ENCODE measurements at regions not wholly inside any gene's neighbourhood (a gene's known extent, or its start where the extent isn't known, plus 50 kb on each side); places are given as distances from the start of the nearest gene placed in this dataset.
A peak's percentile ranks its signal among the peaks of the same experiment; 100 is the strongest.

GRCh38 chr11:19661827-19662226 is 50.8 kb upstream of the NAV2 start:
- DNase-seq, result no peak

- DNase-seq, result no peak
Observed at GRCh38 chr11:19660076-19660475, 52.6 kb upstream of the NAV2 start.

DNA sequence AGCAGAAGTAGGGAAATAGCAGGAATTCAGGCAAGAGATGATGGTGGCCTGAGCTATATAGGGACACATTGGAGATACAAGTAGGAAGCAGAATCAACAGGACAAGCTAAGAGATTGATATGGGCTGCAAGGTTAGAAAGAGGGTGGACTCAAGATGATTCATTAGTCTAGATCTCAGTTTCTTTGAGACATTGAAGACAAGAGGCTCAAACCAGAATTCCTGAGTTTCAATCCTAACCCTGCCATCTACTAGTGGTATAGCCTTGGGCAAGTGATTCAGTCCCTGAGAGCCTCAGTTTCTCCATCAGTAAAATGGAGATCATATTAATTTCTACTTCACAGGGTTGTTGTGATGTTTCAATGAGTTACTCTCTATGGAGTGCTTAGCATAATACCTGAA is 53.1 kb upstream of the NAV2 start:
- DNase-seq, result no peak

DNA sequence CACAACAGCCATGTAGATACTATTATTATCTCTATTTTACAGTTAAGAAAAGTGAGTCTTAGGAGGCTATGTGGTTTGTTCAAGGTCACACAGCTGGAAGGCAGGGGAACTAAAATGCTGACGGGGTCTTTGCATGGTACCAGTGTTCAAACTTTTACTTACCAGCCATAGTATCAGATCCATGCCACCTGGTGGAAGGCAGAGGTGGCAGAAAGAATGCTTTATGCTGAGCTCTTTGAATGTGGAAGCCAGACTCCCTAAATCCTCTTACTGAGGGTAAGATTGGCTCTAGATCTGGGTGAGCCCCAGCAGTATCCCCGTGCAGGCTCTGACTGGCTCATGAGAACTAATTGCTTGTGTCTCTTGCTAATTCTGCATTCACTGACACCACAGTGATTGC is 54.3 kb upstream of the NAV2 start:
- no peak for DNase-seq

DNA sequence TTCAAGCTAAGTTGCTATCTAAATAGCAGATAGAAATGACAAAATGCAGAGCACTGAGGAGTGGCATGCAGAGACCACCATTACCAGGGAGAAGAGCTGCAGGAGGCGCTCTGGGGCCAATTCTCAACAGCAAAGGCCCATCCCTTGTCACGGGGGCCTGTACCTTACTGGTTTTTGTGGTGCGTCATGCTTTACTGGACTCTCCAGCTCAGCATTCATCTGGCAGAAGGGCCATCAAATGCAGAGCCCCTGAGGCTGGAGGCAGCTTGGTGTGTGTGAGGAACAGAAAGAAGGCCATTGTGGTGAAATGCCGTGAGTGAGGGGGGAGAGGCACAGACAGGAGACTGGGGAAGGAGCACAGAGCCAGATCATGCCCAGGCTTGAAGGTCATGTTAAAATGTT is 56.5 kb upstream of the NAV2 start:
- DNase-seq, result no peak

DNA sequence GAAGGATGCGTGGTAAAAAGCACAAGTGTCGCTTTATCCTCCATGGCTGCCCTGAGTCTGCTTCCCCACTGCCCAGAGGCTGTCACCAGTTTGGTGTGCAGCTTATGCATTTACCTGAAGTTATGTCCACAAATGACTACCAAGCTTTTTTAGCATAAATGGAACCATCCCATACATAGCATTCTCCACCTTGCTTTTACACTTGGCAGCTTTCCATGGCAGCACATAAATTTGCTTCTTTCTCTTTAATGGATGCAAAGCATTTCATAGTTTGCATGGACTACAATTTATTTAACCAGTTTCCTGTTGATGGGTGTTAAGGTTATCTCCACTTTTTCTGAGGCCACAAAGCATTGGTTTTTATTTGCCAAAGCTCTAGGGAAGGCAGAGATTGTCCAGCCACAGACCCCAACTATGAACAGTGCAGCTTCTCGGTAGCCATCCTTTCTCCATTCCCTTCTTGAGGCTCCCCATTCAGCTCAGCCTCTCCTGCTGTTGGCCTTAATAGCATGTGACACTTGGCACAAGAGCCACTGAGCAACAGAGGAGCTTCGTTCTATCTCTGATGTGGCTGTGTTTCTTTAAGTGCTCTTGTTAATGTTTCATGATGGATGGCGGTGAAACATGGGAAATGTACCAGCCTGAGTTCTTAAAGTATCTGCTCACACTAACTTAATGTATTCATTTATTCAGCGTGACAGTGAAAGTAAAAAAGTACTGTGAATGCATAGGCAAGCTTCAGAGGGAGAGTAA is 59.8 kb upstream of the NAV2 start:
- DNase-seq, result no peak

- no peak for DNase-seq
Observed at GRCh38 chr11:19651653-19652052, 61.0 kb upstream of the NAV2 start.

GRCh38 chr11:19651028-19651427 is 61.6 kb upstream of the NAV2 start:
- no peak for DNase-seq

DNA sequence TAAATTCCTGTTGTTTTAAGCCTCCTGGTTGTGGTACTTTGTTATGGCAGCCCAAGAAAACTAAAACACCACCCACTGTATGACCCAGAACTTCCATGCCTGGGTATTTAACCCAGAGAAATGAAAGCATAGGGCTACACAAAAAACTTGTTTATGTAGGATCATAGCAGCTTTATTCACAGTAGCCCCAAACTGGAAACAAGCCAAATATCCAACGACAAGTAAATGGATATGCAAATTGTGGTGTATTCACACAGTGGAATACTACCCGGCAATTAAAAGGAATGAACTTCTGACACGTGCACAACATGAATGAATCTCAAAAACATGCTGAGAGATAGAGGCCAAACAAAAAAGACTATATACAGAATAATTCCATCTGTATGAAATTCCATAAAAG is 62.2 kb upstream of the NAV2 start:
- no peak for DNase-seq

- no peak for DNase-seq
Observed at GRCh38 chr11:19649751-19650150, 62.9 kb upstream of the NAV2 start.

DNA sequence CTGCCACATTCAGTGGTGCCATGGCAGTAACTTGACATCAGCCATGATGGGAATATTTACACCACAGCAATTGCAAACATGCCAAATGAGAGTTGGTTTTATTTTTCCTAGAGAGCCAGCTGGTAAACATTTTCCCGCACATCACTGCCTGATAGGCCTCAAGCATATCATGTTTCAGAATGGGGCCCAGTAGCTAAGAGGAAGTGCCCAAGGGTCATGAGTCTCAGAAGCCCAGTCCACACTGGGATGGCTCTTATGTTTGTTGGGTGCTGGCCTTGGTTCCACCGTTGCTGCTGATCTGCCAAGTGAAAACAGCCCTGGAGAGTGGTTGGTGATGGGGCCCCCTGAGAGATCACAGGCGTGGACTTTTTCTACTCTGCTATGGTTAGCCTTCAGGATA is 64.3 kb upstream of the NAV2 start:
- DNase-seq, result no peak

GRCh38 chr11:19647816-19648215 is 64.8 kb upstream of the NAV2 start:
- DNase-seq, result no peak

- DNase-seq, result peak; percentile 75
Observed at GRCh38 chr11:19646921-19647320, 65.7 kb upstream of the NAV2 start.

GRCh38 chr11:19646308-19646707 is 66.3 kb upstream of the NAV2 start:
- no peak for DNase-seq

GRCh38 chr11:19644316-19644715 is 68.3 kb upstream of the NAV2 start:
- DNase-seq, result no peak

DNA sequence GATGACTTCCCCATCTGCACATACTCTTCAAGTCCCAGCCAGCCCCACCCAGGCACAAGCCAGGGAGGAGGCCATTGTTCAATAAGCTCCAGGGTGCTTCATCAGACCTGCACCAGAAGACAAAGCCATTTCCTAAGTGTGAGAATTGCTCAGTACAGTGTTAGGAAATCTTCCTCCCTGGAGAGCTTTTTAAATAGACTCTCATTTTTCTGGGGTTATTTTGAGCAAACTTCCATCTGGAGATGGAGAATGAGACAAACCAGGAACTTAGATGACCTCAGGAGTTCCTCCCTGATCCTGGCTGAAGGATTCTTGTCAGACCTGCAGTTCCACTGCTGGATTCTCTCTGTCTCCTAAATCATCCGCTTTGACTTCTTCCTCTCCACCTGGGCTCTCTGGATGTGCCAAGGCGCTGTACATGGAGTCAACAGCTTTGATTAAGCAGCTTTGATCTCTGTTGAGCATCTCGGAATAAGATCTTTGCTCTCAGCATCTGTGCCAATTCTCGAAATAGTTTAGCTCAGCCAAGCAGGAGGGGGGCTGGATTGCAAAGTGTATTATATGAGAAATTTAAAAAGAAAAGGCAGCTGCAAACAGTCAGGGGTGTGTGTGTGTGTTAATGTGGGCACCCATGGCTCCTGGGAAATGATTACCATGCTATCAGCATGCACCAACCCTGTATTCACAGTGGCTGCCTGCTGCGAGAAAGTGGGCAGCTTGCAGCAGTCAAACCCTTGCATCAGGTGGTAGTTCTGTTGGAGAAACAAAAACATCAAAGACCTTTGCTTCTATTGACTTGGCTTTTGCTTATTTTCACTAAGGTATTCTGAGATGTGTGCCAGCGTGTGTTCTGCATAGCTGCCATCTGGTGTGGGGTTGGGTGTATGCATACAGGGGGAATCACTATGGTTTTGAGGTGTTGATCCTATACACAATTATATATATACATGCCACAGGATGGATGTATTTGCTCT is 70.2 kb upstream of the NAV2 start:
- no peak for DNase-seq

DNA sequence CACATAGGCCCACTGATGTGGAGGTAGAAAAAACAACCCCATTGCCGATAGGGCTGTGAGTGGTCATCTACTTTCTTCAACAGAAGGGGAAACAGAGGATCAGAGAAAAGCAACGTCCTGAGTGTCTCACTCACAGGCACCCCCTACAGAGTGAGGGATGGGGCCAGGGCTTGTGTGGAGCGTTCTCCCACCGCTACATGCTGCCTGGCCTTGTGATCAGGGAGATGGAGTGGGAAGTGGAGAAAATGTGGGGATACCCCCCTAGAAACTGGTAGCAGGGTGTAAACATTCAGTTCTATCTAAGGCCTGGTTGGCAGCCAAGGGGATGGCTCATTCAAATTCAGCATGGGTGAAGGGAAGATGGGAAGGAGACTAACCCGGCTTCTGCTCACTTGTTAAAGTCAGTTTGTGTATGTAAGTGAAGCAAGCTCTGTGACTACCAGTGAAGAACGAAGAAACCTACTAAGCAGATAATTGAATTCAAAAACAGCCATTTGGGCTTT is 73.0 kb upstream of the NAV2 start:
- no peak for DNase-seq

GRCh38 chr11:19635332-19635731 is 77.3 kb upstream of the NAV2 start:
- no peak for DNase-seq

GRCh38 chr11:19633276-19633675 is 79.4 kb upstream of the NAV2 start:
- DNase-seq, result peak; percentile 30

GRCh38 chr11:19632499-19632834 is 80.2 kb upstream of the NAV2 start:
- no peak for DNase-seq

- no peak for DNase-seq
Observed at GRCh38 chr11:19631712-19632498, 80.7 kb upstream of the NAV2 start.

DNA sequence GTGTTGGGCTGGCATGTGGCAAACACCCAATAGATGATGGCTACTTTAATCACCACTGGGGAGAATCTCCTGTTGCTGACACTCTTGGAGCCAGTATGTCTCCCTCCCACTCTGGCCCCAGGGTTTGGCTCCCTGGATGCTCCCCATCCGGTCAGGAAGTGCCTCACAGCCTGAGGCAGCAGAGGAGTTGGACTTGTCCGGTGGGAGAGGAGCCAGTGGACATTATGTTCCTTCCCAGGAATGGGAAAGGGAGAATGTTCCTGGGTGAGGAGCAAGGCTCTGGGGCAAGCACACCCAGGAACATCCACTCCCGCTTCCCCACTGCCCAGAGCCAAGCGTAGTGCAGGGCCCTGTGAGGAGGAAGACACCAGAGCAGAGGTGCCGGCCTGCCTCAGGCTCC is 84.6 kb upstream of the NAV2 start:
- DNase-seq, result no peak

DNA sequence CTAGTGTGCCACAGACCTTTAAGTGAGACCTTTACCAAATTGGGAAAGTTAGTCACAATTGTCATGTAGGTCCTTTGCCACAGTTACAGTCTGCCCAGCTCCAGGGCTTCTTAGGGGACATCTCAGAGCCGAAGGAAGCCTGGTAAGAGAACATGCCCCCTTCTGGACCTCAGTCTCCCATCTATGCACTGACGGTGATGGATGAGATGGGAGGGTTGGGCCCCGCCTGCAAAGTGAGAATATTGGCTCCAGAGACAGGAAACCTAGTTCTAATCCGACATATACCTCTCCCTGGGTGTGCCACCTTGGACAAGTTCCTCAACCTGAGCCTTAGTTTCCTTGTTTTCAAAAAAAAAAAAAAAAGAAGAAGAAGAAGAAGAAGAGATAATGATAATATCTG is 85.1 kb upstream of the NAV2 start:
- no peak for DNase-seq

Measured in femur (tissue), 1 donor.